ENCODE measurements at regions not wholly inside any gene's neighbourhood (a gene's known extent, or its start where the extent isn't known, plus 50 kb on each side); places are given as distances from the start of the nearest gene placed in this dataset.

- no peaks in the 10 kb centered on the region for H3K4me1 Mint-ChIP-seq
These were observed 128.5 kb downstream of the KCNE4 start for GRCh38 chr2:223180463-223180862.

GRCh38 chr2:223181561-223181960, 129.6 kb downstream of the KCNE4 start:
- ATAC-seq (no peak), DNase-seq (ENCODE audit: low spot score) (no peak)
- no peak overlapping the region for H3K27ac Mint-ChIP-seq
- TF ChIP-seq ATF2 (CRISPR knock-in tag; IDR thresholded peaks at IDR 0.05; ENCODE audit: borderline replicate concordance, low read depth): no peak
- no peak for TF ChIP-seq SP1 (CRISPR knock-in tag; conservative IDR thresholded peaks at IDR 0.05)
- TF ChIP-seq ZNF138 (CRISPR knock-in tag; conservative IDR thresholded peaks at IDR 0.05): no peak
- no peak for TF ChIP-seq NFYB (CRISPR knock-in tag; conservative IDR thresholded peaks at IDR 0.05; ENCODE audit: low read depth)
- no peak for TF ChIP-seq ZNF317 (CRISPR knock-in tag; IDR thresholded peaks at IDR 0.05; ENCODE audit: borderline replicate concordance, low read depth)
- TF ChIP-seq ZSCAN18 (CRISPR knock-in tag; IDR thresholded peaks at IDR 0.05): no peak
- peaks cover 6% of the 10 kb centered on the region; the same call in 1 of the 2 replicates for H3K36me3 Mint-ChIP-seq
- ChIA-PET POLR2A (no interaction called here), CTCF (no interaction called here)
- H3K27me3 Mint-ChIP-seq (ENCODE audit: low read depth): no peaks in the 10 kb centered on the region
- H3K4me1 Mint-ChIP-seq: no peaks in the 10 kb centered on the region
- H3K9me3 Mint-ChIP-seq: peaks cover 14% of the 10 kb centered on the region
- H3K4me3 Mint-ChIP-seq: no peak overlapping the region

More at GRCh38 chr2:223180463-223180862, 128.5 kb downstream of the KCNE4 start:
- POLR2A ChIA-PET: no interaction called here
- Mint-ChIP-seq H3K27me3 (ENCODE audit: low read depth) (no peaks in the 10 kb centered on the region), H3K27ac (no peak overlapping the region), H3K9me3 (peaks cover 14% of the 10 kb centered on the region), H3K4me3 (no peak overlapping the region), H3K36me3 (peaks cover 6% of the 10 kb centered on the region; the same call in 1 of the 2 replicates)
- TF ChIP-seq ZNF532 (CRISPR knock-in tag; IDR thresholded peaks at IDR 0.05; ENCODE audit: borderline replicate concordance) (no peak), PREB (CRISPR knock-in tag; IDR thresholded peaks at IDR 0.05; ENCODE audit: borderline replicate concordance) (no peak), PRRX2 (CRISPR knock-in tag; IDR thresholded peaks at IDR 0.05) (no peak), ZNF512 (CRISPR knock-in tag; IDR thresholded peaks at IDR 0.05; ENCODE audit: borderline replicate concordance) (no peak)
- CTCF ChIA-PET: no interaction called here
- DNase-seq (ENCODE audit: low spot score) (no peak), ATAC-seq (no peak)

- peaks cover 15% of the 10 kb centered on the region for H3K9me3 Mint-ChIP-seq
- CTCF ChIA-PET: no interaction called here
- no peak overlapping the region for H3K27ac Mint-ChIP-seq
- H3K4me3 Mint-ChIP-seq: no peak overlapping the region
- DNase-seq (ENCODE audit: low spot score) (no peak), ATAC-seq (no peak)
- POLR2A ChIA-PET: no interaction called here
- TF ChIP-seq ZNF219 (CRISPR knock-in tag; IDR thresholded peaks at IDR 0.05; ENCODE audit: borderline replicate concordance) (no peak), ATF6 (CRISPR knock-in tag; IDR thresholded peaks at IDR 0.05) (no peak), ZNF263 (CRISPR knock-in tag; IDR thresholded peaks at IDR 0.05; ENCODE audit: low read depth) (no peak), NFE2L1 (CRISPR knock-in tag; IDR thresholded peaks at IDR 0.05) (no peak)
- peaks cover under 1% of the 10 kb centered on the region; the same call in 1 of the 2 replicates for H3K4me1 Mint-ChIP-seq
- no peaks in the 10 kb centered on the region for H3K27me3 Mint-ChIP-seq (ENCODE audit: low read depth)
- H3K36me3 Mint-ChIP-seq: peaks cover 8% of the 10 kb centered on the region
These were observed 130.4 kb downstream of the KCNE4 start for GRCh38 chr2:223182356-223182755.
